Lower leg skin (tissue), 4 donors: ENCODE measurements at regions not wholly inside any gene's neighbourhood (a gene's known extent, or its start where the extent isn't known, plus 50 kb on each side); places are given as distances from the start of the nearest gene placed in this dataset.

Experiments
- DNase-seq, 2 donors: peaks; one replicate each; pipeline ENCODE4 v3.0.0-alpha.2; 2019; ENCODE audit warnings: low spot score in 2 of 2
- H3K4me3 ChIP-seq: fragments of 200-600 bp; sonication (generic); 2 replicates; pipeline ENCODE4 v1.5.1; 2017; ENCODE audit warnings: mild to moderate bottlenecking, low read depth; ENCODE audit not compliant: poor library complexity, severe bottlenecking
- CTCF ChIP-seq, 3 donors: fragments of 450-650 bp; IDR thresholded peaks; one replicate each; pipeline ENCODE4 v1.5.1; 2016; ENCODE audit warnings: antibody characterized with exemption in 3 of 3, mild to moderate bottlenecking in 3 of 3, moderate library complexity in 2 of 3
- POLR2A ChIP-seq, 2 donors: fragments of 450-650 bp; IDR thresholded peaks; one replicate each; pipeline ENCODE4 v1.6.1; 2016 to 2017; ENCODE audit warnings: antibody characterized with exemption in 2 of 2, mild to moderate bottlenecking in 1 of 2, moderate library complexity in 1 of 2
- WGBS, 2 donors: methylation state at CpG; one replicate each; pipeline ENCODE4 v1.1.5; 2018; 5-methylcytosine and 5-hydroxymethylcytosine counted together
- intact Hi-C: fragments of 100-400 bp; cut with DNase I; formaldehyde crosslinking; loops from one replicate; pipeline ENCODE4 v1.15.0; 2023; ENCODE audit warnings: low total_unique reads

- WGBS, 2 donors: 62 to 75% methylated on average over 2 of the region's 2 CpGs
- intact Hi-C loops: no loop called here
These were observed 173.0 kb upstream of the TET2 start for GRCh38 chr4:104973708-104974107.

GRCh38 chr4:104975617-104976016, 171.1 kb upstream of the TET2 start:
- no peak for TF ChIP-seq POLR2A (IDR thresholded peaks at IDR 0.05)
- TF ChIP-seq CTCF (IDR thresholded peaks at IDR 0.05): no peak
- DNase-seq: no peak
- intact Hi-C loops: no loop called here
- no peak overlapping the region for H3K4me3 ChIP-seq
- 75% methylated on average over 1 of the region's 1 CpG; no CpG with 5 or more reads in 1 of the 2 donors for WGBS, 2 donors

More at GRCh38 chr4:104973708-104974107, 173.0 kb upstream of the TET2 start:
- no peak for TF ChIP-seq CTCF (IDR thresholded peaks at IDR 0.05)
- TF ChIP-seq POLR2A (IDR thresholded peaks at IDR 0.05): no peak
- DNase-seq: no peak
- H3K4me3 ChIP-seq: no peak overlapping the region

GRCh38 chr4:104976262-104976661, 170.4 kb upstream of the TET2 start:
- TF ChIP-seq CTCF (IDR thresholded peaks at IDR 0.05) (no peak), POLR2A (IDR thresholded peaks at IDR 0.05) (no peak)
- intact Hi-C loops: no loop called here
- 84% methylated on average over 2 of the region's 2 CpGs for WGBS, 2 donors
- no peak overlapping the region for H3K4me3 ChIP-seq
- DNase-seq: no peak

GRCh38 chr4:104979083-104979760, 167.5 kb upstream of the TET2 start:
- WGBS, 2 donors: 92 to 93% methylated on average over 4 of the region's 4 CpGs
- TF ChIP-seq POLR2A (IDR thresholded peaks at IDR 0.05) (no peak), CTCF (IDR thresholded peaks at IDR 0.05) (no peak)
- no peak overlapping the region for H3K4me3 ChIP-seq
- intact Hi-C loops: no loop called here
- no peak for DNase-seq

GRCh38 chr4:104983615-104984179, 163.0 kb upstream of the TET2 start:
- TF ChIP-seq CTCF (IDR thresholded peaks at IDR 0.05): no peak
- no peak for TF ChIP-seq POLR2A (IDR thresholded peaks at IDR 0.05)
- 26 to 35% methylated on average over 1 of the region's 1 CpG for WGBS, 2 donors
- intact Hi-C loops: no loop called here

More at GRCh38 chr4:104983615-104984179, 163.0 kb upstream of the TET2 start:
- no peak overlapping the region for H3K4me3 ChIP-seq
- DNase-seq: no peak
